ENCODE measurements at regions not wholly inside any gene's neighbourhood (a gene's known extent, or its start where the extent isn't known, plus 50 kb on each side); places are given as distances from the start of the nearest gene placed in this dataset.

DNA sequence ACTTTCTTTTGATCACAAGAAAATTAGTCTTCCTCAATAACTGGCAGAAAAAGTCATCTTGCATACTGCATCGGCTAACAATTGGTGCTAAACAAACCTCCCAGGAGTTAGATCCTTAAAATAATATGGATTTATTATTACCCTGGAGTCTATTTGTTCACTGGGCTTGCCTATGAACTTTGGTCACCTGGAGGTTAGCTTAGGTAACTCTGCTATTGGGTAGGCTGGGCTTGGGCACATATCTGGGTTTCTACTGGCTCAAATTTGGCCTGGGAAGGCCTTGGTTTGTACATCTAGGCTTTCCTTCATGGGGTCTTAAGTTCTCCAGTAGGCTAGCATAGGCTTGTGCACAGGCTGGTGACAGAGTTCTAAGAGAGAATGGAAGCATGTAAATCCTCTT, 279.9 kb downstream of the RASEF start:
- Histone ChIP-seq H2BK120ac (ENCODE audit: low read depth, low read length, poor library complexity, severe bottlenecking) (no peak overlapping the region), H2BK15ac (ENCODE audit: low read depth, low read length) (no peak overlapping the region), H3K4ac (ENCODE audit: low read depth, low read length) (no peak overlapping the region), H2BK20ac (ENCODE audit: low read depth, low read length, poor library complexity, severe bottlenecking) (no peak overlapping the region), H4K5ac (ENCODE audit: insufficient read length, low read depth, low read length) (no peak overlapping the region), H3K56ac (ENCODE audit: insufficient read length, low read depth, low read length) (no peak overlapping the region), H4K8ac (replicated peaks; ENCODE audit: insufficient read length, low read depth, low read length) (no peak overlapping the region), H3K79me2 (ENCODE audit: insufficient read depth, low read length) (no peaks in the 10 kb centered on the region), H2BK5ac (ENCODE audit: insufficient read length, low read length) (no peak overlapping the region), H3K27ac (ENCODE audit: insufficient read length, low read depth, low read length) (no peak overlapping the region), H3K4me2 (ENCODE audit: insufficient read depth, insufficient read length, low read length) (no peak overlapping the region), H4K91ac (ENCODE audit: insufficient read length, low read depth, low read length) (no peak overlapping the region), H3K18ac (ENCODE audit: insufficient read length, low read depth, low read length) (no peak overlapping the region), H2AFZ (ENCODE audit: low read length) (no peak overlapping the region), H3K79me1 (ENCODE audit: insufficient read depth, low read depth, low read length, poor library complexity, severe bottlenecking) (no peaks in the 10 kb centered on the region), H3T11ph (ENCODE audit: low read length) (no peak overlapping the region), H3K4me1 (ENCODE audit: insufficient read depth, low read length) (no peaks in the 10 kb centered on the region), H2BK12ac (ENCODE audit: insufficient read length, low read depth, low read length) (no peak overlapping the region), H3K14ac (ENCODE audit: insufficient read depth, low read length) (no peak overlapping the region), H3K23me2 (ENCODE audit: insufficient read length, low read depth, low read length, poor library complexity, severe bottlenecking) (no peaks in the 10 kb centered on the region), H3K9me3 (ENCODE audit: control insufficient read depth, low read depth, low read length) (no peaks in the 10 kb centered on the region), H3K9ac (ENCODE audit: extremely low read depth, insufficient read length, low read length) (no peak overlapping the region), H3K27me3 (ENCODE audit: insufficient read depth, low read length) (no peaks in the 10 kb centered on the region), H3K23ac (ENCODE audit: insufficient read length, low read depth, low read length) (no peak overlapping the region), H2AK5ac (ENCODE audit: insufficient read length, low read length) (no peak overlapping the region), H4K20me1 (ENCODE audit: control insufficient read depth, insufficient read depth, insufficient read length) (no peaks in the 10 kb centered on the region)
- no peaks in the 10 kb centered on the region; the same call in 1 of the 2 replicates for H3K27me3 Mint-ChIP-seq (ENCODE audit: low read depth)
- H3K4me1 Mint-ChIP-seq, result no peaks in the 10 kb centered on the region; a peak in 1 of 4 replicates
- TF ChIP-seq, protein P1, sequence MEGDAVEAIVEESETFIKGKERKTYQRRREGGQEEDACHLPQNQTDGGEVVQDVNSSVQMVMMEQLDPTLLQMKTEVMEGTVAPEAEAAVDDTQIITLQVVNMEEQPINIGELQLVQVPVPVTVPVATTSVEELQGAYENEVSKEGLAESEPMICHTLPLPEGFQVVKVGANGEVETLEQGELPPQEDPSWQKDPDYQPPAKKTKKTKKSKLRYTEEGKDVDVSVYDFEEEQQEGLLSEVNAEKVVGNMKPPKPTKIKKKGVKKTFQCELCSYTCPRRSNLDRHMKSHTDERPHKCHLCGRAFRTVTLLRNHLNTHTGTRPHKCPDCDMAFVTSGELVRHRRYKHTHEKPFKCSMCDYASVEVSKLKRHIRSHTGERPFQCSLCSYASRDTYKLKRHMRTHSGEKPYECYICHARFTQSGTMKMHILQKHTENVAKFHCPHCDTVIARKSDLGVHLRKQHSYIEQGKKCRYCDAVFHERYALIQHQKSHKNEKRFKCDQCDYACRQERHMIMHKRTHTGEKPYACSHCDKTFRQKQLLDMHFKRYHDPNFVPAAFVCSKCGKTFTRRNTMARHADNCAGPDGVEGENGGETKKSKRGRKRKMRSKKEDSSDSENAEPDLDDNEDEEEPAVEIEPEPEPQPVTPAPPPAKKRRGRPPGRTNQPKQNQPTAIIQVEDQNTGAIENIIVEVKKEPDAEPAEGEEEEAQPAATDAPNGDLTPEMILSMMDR (conservative IDR thresholded peaks at IDR 0.05), result no peak
- no peak overlapping the region for H3K4me3 Mint-ChIP-seq
- no CpG with 5 or more reads among the region's 1 CpG for WGBS (ENCODE audit: extremely low coverage, insufficient read length, low lambda C conversion rate)
- peaks cover 4 to 6% (median 5%) of the 10 kb centered on the region in 3 experiments; a peak in 5 of 7 replicates for H3K36me3 Mint-ChIP-seq (ENCODE audit: insufficient read depth in 1 of 3, low read depth in 3 of 3)
- H3K9me3 Mint-ChIP-seq, result peaks cover 6 to 7% of the 10 kb centered on the region in 2 experiments; a peak in 4 of 5 replicates
- no peak overlapping the region for H3K27ac Mint-ChIP-seq
- no peak for DNase-seq
